ENCODE measurements at regions not wholly inside any gene's neighbourhood (a gene's known extent, or its start where the extent isn't known, plus 50 kb on each side); places are given as distances from the start of the nearest gene placed in this dataset.
A peak's percentile ranks its signal among the peaks of the same experiment; 100 is the strongest.
"Not testable (repeated sequence)": the region's sequence is repeated elsewhere in the genome, so short reads cannot be mapped to it uniquely, and the experiment has no call there.

GRCh38 chr14:37994846-37995372, 212.8 kb upstream of the SSTR1 start:
- DNase-seq (ENCODE audit: low spot score) = no peak

- no peak for DNase-seq (ENCODE audit: low spot score)
Observed at GRCh38 chr14:37997017-37997416, 210.7 kb upstream of the SSTR1 start.

GRCh38 chr14:38000340-38000739, 207.4 kb upstream of the SSTR1 start:
- DNase-seq (ENCODE audit: low spot score) = no peak

- no peak for DNase-seq (ENCODE audit: low spot score)
Observed at GRCh38 chr14:38001501-38001900, 206.2 kb upstream of the SSTR1 start.

GRCh38 chr14:38003746-38004609, 203.7 kb upstream of the SSTR1 start:
- DNase-seq (ENCODE audit: low spot score) = no peak

GRCh38 chr14:38004610-38004879, 203.2 kb upstream of the SSTR1 start:
- no peak for DNase-seq (ENCODE audit: low spot score)

- not testable (repeated sequence) for DNase-seq (ENCODE audit: low spot score)
Observed at GRCh38 chr14:38011156-38011555, 196.5 kb upstream of the SSTR1 start.

GRCh38 chr14:38012056-38012455, 195.6 kb upstream of the SSTR1 start:
- no peak for DNase-seq (ENCODE audit: low spot score)

- DNase-seq (ENCODE audit: low spot score) = no peak
Observed at GRCh38 chr14:38016497-38016896, 191.2 kb upstream of the SSTR1 start.

GRCh38 chr14:38021861-38022260, 185.8 kb upstream of the SSTR1 start:
- no peak for DNase-seq (ENCODE audit: low spot score)

- no peak for DNase-seq (ENCODE audit: low spot score)
Observed at GRCh38 chr14:38022775-38023174, 184.9 kb upstream of the SSTR1 start.

GRCh38 chr14:38038171-38038570, 169.5 kb upstream of the SSTR1 start:
- no peak for DNase-seq (ENCODE audit: low spot score)

GRCh38 chr14:38038986-38039385, 168.7 kb upstream of the SSTR1 start:
- DNase-seq (ENCODE audit: low spot score) = no peak

- DNase-seq (ENCODE audit: low spot score) = no peak
Observed at GRCh38 chr14:38039496-38039895, 168.2 kb upstream of the SSTR1 start.

- DNase-seq (ENCODE audit: low spot score) = no peak
Observed at GRCh38 chr14:38040411-38040810, 167.3 kb upstream of the SSTR1 start.

- no peak for DNase-seq (ENCODE audit: low spot score)
Observed at GRCh38 chr14:38042322-38042721, 165.4 kb upstream of the SSTR1 start.

- DNase-seq (ENCODE audit: low spot score) = no peak
Observed at GRCh38 chr14:38044710-38045109, 163.0 kb upstream of the SSTR1 start.

- DNase-seq (ENCODE audit: low spot score) = no peak
Observed at GRCh38 chr14:38045461-38045860, 162.2 kb upstream of the SSTR1 start.

- DNase-seq (ENCODE audit: low spot score) = no peak
Observed at GRCh38 chr14:38046160-38046559, 161.5 kb upstream of the SSTR1 start.

GRCh38 chr14:38047195-38047902, 160.4 kb upstream of the SSTR1 start:
- no peak for DNase-seq (ENCODE audit: low spot score)

- DNase-seq (ENCODE audit: low spot score) = no peak
Observed at GRCh38 chr14:38053666-38054065, 154.0 kb upstream of the SSTR1 start.

GRCh38 chr14:38056270-38056669, 151.4 kb upstream of the SSTR1 start:
- DNase-seq (ENCODE audit: low spot score) = peak; percentile 35

- DNase-seq (ENCODE audit: low spot score) = not testable (repeated sequence)
Observed at GRCh38 chr14:38062223-38062622, 145.5 kb upstream of the SSTR1 start.
